Osteocyte (in vitro differentiated cells): ENCODE measurements at regions not wholly inside any gene's neighbourhood (a gene's known extent, or its start where the extent isn't known, plus 50 kb on each side); places are given as distances from the start of the nearest gene placed in this dataset.

ENCODE experiments used
- DNase-seq: peaks from one replicate; pipeline ENCODE4 v3.0.0; 2021; ENCODE audit warnings: mixed read lengths; ENCODE audit not compliant: unreplicated experiment; ENCODE audit errors: extremely low spot score
- H3K27ac Mint-ChIP-seq: one replicate; pipeline ENCODE4 v1.8.0; 2021; ENCODE audit warnings: mild to moderate bottlenecking, mixed read lengths; ENCODE audit not compliant: unreplicated experiment
- H3K27me3 Mint-ChIP-seq: one replicate; pipeline ENCODE4 v1.8.0; 2021; ENCODE audit warnings: mixed read lengths; ENCODE audit not compliant: unreplicated experiment
- H3K36me3 Mint-ChIP-seq: one replicate; pipeline ENCODE4 v1.8.0; 2021; ENCODE audit warnings: mixed read lengths; ENCODE audit not compliant: unreplicated experiment
- H3K4me1 Mint-ChIP-seq: one replicate; pipeline ENCODE4 v1.8.0; 2021; ENCODE audit warnings: mixed read lengths; ENCODE audit not compliant: unreplicated experiment
- H3K4me3 Mint-ChIP-seq: one replicate; pipeline ENCODE4 v1.8.0; 2021; ENCODE audit warnings: mild to moderate bottlenecking, moderate library complexity, mixed read lengths; ENCODE audit not compliant: unreplicated experiment
- H3K9me3 Mint-ChIP-seq: one replicate; pipeline ENCODE4 v1.8.0; 2021; ENCODE audit warnings: mixed read lengths; ENCODE audit not compliant: unreplicated experiment
- CTCF ChIP-seq: fragments of 200-600 bp; sonication (generic); IDR thresholded peaks from 2 replicates; pipeline ENCODE4 v1.5.0; 2021; ENCODE audit warnings: antibody characterized with exemption, mild to moderate bottlenecking, moderate library complexity

GRCh38 chr4:41426539-41426938 lies 111.4 kb upstream of the LIMCH1 start:
- no peak for DNase-seq
- Mint-ChIP-seq H3K27ac (no peak overlapping the region), H3K4me1 (no peaks in the 10 kb centered on the region)

DNA sequence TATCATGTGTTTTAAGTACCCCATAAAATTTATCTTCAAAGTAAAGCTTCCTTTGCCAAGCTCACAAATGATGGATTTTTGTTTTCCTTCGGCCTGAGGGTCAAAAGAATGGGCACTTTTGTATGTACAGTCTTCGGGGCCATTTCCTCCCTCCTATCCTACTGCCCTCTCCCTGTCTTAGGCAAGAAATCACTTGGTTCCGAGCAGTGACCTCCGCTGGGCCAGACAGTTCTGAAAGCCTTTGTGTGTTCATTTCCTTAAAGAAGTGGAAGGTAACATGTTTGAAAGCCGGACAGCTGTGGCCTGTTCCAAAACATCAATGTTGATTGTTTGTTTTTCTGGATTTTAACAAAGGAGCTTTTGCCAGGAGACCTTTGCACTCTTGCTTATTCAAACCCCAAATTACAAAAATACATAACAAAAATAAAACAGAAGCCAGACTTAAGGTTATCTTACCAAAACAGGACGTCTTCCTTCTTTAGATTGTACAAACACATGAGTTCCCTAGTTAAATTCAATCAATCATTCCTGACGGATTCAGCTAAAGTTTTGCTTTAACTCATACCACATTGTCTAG lies 110.6 kb upstream of the LIMCH1 start:
- H3K27ac Mint-ChIP-seq: no peak overlapping the region

More at GRCh38 chr4:41426539-41426938, 111.4 kb upstream of the LIMCH1 start:
- H3K4me3 Mint-ChIP-seq: no peak overlapping the region
- H3K36me3 Mint-ChIP-seq: no peaks in the 10 kb centered on the region
- H3K9me3 Mint-ChIP-seq: no peaks in the 10 kb centered on the region
- no peak for TF ChIP-seq CTCF
- peaks cover 9% of the 10 kb centered on the region for H3K27me3 Mint-ChIP-seq

GRCh38 chr4:41427931-41428600 lies 109.9 kb upstream of the LIMCH1 start:
- no peaks in the 10 kb centered on the region for H3K36me3 Mint-ChIP-seq
- peaks cover 9% of the 10 kb centered on the region for H3K27me3 Mint-ChIP-seq
- no peak for TF ChIP-seq CTCF
- H3K9me3 Mint-ChIP-seq: no peaks in the 10 kb centered on the region
- no peak overlapping the region for H3K4me3 Mint-ChIP-seq
- no peaks in the 10 kb centered on the region for H3K4me1 Mint-ChIP-seq
- DNase-seq: no peak
- no peak overlapping the region for H3K27ac Mint-ChIP-seq

More for the DNA sequence above, 110.6 kb upstream of the LIMCH1 start:
- TF ChIP-seq CTCF: no peak
- Mint-ChIP-seq H3K9me3 (no peaks in the 10 kb centered on the region), H3K36me3 (no peaks in the 10 kb centered on the region), H3K27me3 (peaks cover 9% of the 10 kb centered on the region), H3K4me3 (no peak overlapping the region), H3K4me1 (no peaks in the 10 kb centered on the region)
- DNase-seq: no peak

DNA sequence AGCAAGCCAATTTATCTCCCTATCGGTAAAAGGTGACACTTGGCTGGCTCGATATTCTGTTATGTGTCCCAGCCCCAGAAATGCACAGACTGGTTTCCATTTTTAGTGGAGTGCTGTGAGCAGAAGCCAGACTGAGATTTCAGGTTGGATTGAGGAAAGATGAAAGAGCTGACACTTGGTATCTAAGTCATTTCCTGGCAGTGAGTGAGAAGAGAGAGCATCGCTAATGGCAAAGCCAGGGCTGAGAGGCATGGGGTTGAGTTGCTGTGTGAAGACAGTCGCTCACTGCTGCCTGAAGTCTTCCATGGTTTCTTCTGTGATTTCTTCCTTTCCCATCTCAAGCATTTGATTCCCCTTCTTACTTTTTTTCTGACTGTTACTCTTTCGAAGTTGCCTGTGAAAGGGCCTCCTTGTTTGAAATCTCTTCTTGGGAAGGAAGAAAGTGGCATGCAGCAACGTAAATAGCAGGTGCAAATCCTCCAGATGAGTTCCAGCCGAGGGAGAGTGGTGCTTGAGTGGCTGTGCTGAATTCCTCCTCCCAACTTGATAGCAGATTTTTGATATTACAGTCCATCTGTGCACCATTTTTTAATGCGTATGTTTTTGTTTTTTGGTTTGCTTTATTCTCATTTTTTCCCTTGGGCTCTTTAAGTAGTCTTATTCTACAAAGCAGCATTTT lies 109.2 kb upstream of the LIMCH1 start:
- Mint-ChIP-seq H3K27ac (no peak overlapping the region), H3K4me3 (no peak overlapping the region), H3K4me1 (no peaks in the 10 kb centered on the region)

More for the DNA sequence above, 109.2 kb upstream of the LIMCH1 start:
- Mint-ChIP-seq H3K27me3 (peaks cover 4% of the 10 kb centered on the region), H3K36me3 (no peaks in the 10 kb centered on the region), H3K9me3 (no peaks in the 10 kb centered on the region)
- DNase-seq: no peak
- no peak for TF ChIP-seq CTCF
